ENCODE measurements at regions not wholly inside any gene's neighbourhood (a gene's known extent, or its start where the extent isn't known, plus 50 kb on each side); places are given as distances from the start of the nearest gene placed in this dataset.
"Not testable (repeated sequence)": the region's sequence is repeated elsewhere in the genome, so short reads cannot be mapped to it uniquely, and the experiment has no call there.

DNA sequence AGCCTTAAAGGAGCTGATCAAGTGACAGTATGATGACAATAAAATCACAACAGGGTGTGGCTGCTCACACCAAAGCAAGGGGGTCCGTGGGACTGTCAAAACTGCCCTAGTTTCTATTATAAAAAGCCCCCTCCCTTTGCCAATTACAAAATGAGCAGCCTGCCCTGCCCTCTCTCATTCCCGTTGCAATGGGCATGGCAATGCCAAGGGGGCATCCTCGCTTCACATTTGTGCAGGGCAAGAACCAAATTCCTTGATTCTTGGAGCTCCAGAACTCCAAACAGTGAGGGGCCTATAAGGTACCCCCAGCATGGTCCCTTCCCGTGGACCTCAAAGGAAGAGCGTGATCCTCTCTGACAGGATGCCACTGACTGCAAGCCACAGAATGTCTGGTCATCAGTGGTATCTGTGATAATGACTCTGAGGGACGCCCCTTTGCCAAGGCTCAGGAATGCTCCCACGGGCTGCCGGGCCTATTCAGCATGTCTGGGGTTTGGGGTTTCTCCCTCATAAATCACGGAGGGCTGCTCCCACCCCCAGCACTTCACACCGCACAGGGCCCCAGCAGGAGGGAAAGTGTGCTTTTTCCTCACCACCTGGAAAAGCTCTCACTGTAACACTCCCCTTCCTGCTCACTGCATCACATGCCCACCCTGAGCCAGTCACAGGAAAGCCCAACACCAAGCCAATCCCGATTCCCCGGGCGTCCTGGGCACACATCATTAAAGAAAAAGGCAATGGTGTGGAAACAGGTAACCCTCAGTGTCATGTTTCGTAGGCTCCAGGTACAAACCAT lies 105.1 kb upstream of the TRPM1 start:
- H3K9me3 ChIP-seq (ENCODE audit: control insufficient read depth in 5 of 5, low read length in 5 of 5) = peaks cover 0 to 7% (median 2%) of the 10 kb centered on the region in 5 donors
- H3K36me3 ChIP-seq (ENCODE audit: control insufficient read depth in 5 of 5, insufficient read depth in 5 of 5, low read length in 5 of 5) = no peaks in the 10 kb centered on the region
- H3K27me3 ChIP-seq (ENCODE audit: control insufficient read depth in 5 of 5, insufficient read depth in 4 of 5, low read length in 5 of 5) = no peaks in the 10 kb centered on the region
- peaks cover 0 to 2% (median 0%) of the 10 kb centered on the region in 5 donors for H3K4me1 ChIP-seq (ENCODE audit: control insufficient read depth in 5 of 5, insufficient read depth in 5 of 5, low read length in 5 of 5)
- no peak overlapping the region for H3K9ac ChIP-seq (ENCODE audit: low read length in 5 of 5)
- no peak overlapping the region for H3K4me3 ChIP-seq (ENCODE audit: low read depth in 1 of 5, low read length in 5 of 5)
- no peak overlapping the region for H3K27ac ChIP-seq (ENCODE audit: low read depth, low read length)

DNA sequence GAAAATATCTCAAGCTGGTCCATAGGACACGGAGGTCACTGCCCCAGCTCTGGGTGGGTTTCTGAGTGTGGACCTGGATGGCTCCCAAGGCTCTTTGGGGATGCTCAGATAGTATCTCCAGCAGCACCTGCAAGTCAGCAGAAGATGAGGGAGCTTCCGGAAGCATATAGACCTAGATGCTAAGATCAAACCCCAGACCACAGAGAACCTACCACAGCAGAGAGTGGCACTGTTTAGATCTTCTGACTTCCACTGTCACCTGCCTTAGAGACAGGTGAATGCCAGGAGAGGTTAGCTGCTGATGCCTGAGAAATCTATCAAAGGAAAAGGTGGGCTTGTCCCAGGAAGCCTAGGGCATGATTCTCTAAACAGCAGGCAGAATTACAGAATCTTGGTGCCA lies 105.7 kb upstream of the TRPM1 start:
- Histone ChIP-seq H3K9ac (ENCODE audit: low read length in 5 of 5) (no peak overlapping the region), H3K27ac (ENCODE audit: low read depth, low read length) (no peak overlapping the region), H3K9me3 (ENCODE audit: control insufficient read depth in 5 of 5, low read length in 5 of 5) (peaks cover 0 to 7% (median 2%) of the 10 kb centered on the region in 5 donors), H3K4me3 (ENCODE audit: low read depth in 1 of 5, low read length in 5 of 5) (no peak overlapping the region), H3K4me1 (ENCODE audit: control insufficient read depth in 5 of 5, insufficient read depth in 5 of 5, low read length in 5 of 5) (peaks cover 0 to 8% (median 4%) of the 10 kb centered on the region in 5 donors), H3K27me3 (ENCODE audit: control insufficient read depth in 5 of 5, insufficient read depth in 4 of 5, low read length in 5 of 5) (no peaks in the 10 kb centered on the region), H3K36me3 (ENCODE audit: control insufficient read depth in 5 of 5, insufficient read depth in 5 of 5, low read length in 5 of 5) (no peaks in the 10 kb centered on the region)

DNA sequence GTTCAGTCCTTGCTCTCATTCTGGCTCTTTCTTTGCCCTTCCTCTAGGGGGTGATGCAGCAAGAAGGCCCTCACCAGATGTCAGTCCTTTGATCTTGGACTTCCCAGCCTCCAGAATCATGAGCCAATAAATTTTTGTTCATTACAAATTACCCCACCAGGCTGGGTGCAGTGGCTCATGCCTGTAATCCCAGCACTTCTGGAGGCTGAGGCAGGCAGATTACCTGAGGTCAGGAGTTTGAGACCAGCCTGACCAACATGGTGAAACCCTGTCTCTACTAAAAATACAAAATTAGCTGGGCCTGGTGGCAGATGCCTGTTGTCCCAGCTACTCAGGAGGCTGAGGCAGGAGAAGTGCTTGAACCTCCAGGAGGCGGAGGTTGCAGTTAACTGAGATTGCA lies 106.3 kb upstream of the TRPM1 start:
- H3K27ac ChIP-seq (ENCODE audit: low read depth, low read length); H3K36me3 ChIP-seq (ENCODE audit: control insufficient read depth in 5 of 5, insufficient read depth in 5 of 5, low read length in 5 of 5); H3K4me3 ChIP-seq (ENCODE audit: low read depth in 1 of 5, low read length in 5 of 5); H3K9ac ChIP-seq (ENCODE audit: low read length in 5 of 5); H3K27me3 ChIP-seq (ENCODE audit: control insufficient read depth in 5 of 5, insufficient read depth in 4 of 5, low read length in 5 of 5); H3K9me3 ChIP-seq (ENCODE audit: control insufficient read depth in 5 of 5, low read length in 5 of 5): not testable (repeated sequence)
- peaks cover 0 to 14% (median 10%) of the 10 kb centered on the region in 5 donors for H3K4me1 ChIP-seq (ENCODE audit: control insufficient read depth in 5 of 5, insufficient read depth in 5 of 5, low read length in 5 of 5)

DNA sequence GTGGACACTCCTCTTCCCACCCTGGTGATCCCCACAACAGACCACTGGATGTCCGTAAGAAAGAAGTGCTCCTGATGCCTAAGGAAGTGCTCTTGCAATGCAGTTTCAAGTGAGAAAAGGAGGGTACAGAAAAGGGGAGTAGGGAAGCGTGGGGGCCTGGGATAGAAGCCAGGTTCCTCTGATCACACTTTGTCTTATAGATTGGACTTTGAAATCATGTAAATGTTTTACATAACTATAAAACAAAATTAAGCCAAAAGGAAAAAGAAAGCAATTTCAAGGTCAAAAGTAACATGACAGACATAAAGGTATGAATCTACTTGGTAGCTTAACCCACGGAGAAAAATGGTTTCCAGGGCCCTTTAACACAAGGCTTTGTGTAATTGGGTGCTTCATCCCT lies 107.3 kb upstream of the TRPM1 start:
- Histone ChIP-seq H3K4me1 (ENCODE audit: control insufficient read depth in 5 of 5, insufficient read depth in 5 of 5, low read length in 5 of 5) (peaks cover 0 to 17% (median 14%) of the 10 kb centered on the region in 5 donors), H3K27me3 (ENCODE audit: control insufficient read depth in 5 of 5, insufficient read depth in 4 of 5, low read length in 5 of 5) (no peaks in the 10 kb centered on the region), H3K27ac (ENCODE audit: low read depth, low read length) (no peak overlapping the region), H3K4me3 (ENCODE audit: low read depth in 1 of 5, low read length in 5 of 5) (no peak overlapping the region), H3K36me3 (ENCODE audit: control insufficient read depth in 5 of 5, insufficient read depth in 5 of 5, low read length in 5 of 5) (no peaks in the 10 kb centered on the region), H3K9me3 (ENCODE audit: control insufficient read depth in 5 of 5, low read length in 5 of 5) (peaks cover 0 to 7% (median 2%) of the 10 kb centered on the region in 5 donors), H3K9ac (ENCODE audit: low read length in 5 of 5) (no peak overlapping the region)

DNA sequence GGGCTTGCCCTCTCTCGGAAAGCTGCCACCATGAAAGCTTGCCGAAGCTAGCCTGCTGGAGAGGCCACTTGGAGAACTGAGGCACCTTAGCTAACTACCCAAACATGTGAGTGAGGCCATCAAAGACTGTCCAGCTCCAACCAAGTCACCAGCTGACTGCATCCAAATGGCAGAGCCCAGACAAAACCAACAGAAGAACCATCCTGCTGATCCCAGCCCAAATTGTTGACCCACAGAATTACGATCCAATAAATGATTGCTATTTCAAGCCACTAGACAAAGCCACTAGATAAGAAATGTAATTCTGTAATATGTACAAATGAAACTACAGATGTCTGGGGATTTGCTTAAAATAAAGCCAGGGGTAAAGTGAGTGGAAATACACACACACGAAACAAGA lies 109.8 kb upstream of the TRPM1 start:
- peaks cover 0 to 7% (median 2%) of the 10 kb centered on the region in 5 donors for H3K9me3 ChIP-seq (ENCODE audit: control insufficient read depth in 5 of 5, low read length in 5 of 5)
- no peak overlapping the region for H3K4me3 ChIP-seq (ENCODE audit: low read depth in 1 of 5, low read length in 5 of 5)
- H3K27ac ChIP-seq (ENCODE audit: low read depth, low read length) = peak overlapping the region; percentile 82
- no peaks in the 10 kb centered on the region for H3K36me3 ChIP-seq (ENCODE audit: control insufficient read depth in 5 of 5, insufficient read depth in 5 of 5, low read length in 5 of 5)
- no peak overlapping the region for H3K9ac ChIP-seq (ENCODE audit: low read length in 5 of 5)
- H3K4me1 ChIP-seq (ENCODE audit: control insufficient read depth in 5 of 5, insufficient read depth in 5 of 5, low read length in 5 of 5) = peaks cover 2 to 31% (median 29%) of the 10 kb centered on the region in 5 donors
- no peaks in the 10 kb centered on the region for H3K27me3 ChIP-seq (ENCODE audit: control insufficient read depth in 5 of 5, insufficient read depth in 4 of 5, low read length in 5 of 5)

DNA sequence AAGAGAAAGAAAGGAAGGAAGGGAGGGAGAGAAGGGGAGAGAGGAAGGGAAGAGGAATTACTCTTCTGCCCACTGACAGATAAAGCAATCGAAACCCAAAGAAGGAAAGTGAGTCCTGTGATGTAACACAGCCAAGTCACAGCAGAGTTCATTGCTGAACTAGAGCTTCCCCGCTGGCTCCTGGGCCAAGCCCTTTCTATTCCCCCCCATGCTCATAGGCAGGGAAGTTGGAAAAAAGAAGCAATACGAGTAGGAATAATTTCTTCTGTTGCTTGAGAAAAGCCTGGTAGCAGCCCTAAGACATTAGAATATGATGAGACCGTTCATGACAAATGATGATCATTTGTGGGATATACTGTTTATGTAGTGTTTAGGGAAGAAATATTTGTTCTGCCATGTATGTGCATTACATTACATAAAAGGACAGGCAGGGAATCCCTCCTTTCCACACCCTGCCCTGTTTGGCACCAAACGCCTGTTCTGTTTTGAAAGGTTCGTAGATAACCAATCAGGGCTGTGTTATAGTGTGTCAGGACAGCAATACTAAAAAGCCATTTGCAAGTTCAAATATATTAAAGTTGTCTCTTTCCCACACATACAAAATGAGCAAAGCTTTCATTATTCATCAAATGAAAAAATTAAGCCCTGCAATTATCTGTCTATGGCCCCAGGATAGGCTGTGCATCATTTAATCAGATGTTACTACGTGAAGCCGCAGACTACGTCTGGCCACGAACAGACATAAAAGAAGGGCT lies 111.0 kb upstream of the TRPM1 start:
- Histone ChIP-seq H3K9ac (ENCODE audit: low read length in 5 of 5) (peak overlapping the region in 1 of 5 donors; percentile 48), H3K4me1 (ENCODE audit: control insufficient read depth in 5 of 5, insufficient read depth in 5 of 5, low read length in 5 of 5) (peaks cover 2 to 40% (median 37%) of the 10 kb centered on the region in 5 donors), H3K27me3 (ENCODE audit: control insufficient read depth in 5 of 5, insufficient read depth in 4 of 5, low read length in 5 of 5) (no peaks in the 10 kb centered on the region), H3K9me3 (ENCODE audit: control insufficient read depth in 5 of 5, low read length in 5 of 5) (peaks cover 0 to 7% (median 2%) of the 10 kb centered on the region in 5 donors), H3K27ac (ENCODE audit: low read depth, low read length) (peak overlapping the region; percentile 82), H3K36me3 (ENCODE audit: control insufficient read depth in 5 of 5, insufficient read depth in 5 of 5, low read length in 5 of 5) (no peaks in the 10 kb centered on the region), H3K4me3 (ENCODE audit: low read depth in 1 of 5, low read length in 5 of 5) (no peak overlapping the region)

DNA sequence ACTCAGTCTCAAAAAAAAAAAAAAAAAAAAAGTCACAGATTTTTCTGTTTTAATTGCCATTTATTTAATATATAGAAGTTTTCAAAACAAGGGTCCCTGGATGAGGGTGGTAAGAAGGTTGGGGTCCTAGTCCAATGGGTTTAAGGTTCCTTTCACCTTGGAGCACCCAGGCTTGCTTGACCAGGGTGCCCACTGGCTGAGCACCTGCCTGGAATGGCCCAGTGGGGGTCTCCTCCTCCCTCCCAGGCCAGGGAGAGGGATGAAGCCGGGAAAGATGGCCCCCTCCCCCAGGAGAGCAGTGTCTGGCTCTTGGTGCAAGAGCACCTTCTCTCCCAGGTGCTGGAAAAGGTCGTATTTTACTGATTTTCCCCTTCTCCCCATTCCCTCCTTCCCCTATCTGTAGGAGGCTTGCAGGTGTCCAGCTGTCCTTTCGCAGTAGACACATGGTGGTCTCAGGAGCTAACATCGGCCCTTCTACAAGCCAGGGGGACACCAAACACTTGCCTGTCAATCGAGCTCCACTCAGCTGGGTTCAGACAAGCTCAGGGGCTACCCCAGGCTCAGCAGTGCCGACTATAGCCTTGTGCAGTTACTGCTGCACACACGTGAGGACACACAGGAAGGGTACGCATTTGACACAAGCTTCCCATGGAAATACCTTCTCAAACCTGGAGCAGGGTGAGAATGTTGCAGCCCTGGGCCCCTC lies 112.3 kb upstream of the KLF13 start:
- Histone ChIP-seq H3K36me3 (ENCODE audit: control insufficient read depth in 5 of 5, insufficient read depth in 5 of 5, low read length in 5 of 5) (no peaks in the 10 kb centered on the region), H3K9ac (ENCODE audit: low read length in 5 of 5) (no peak overlapping the region), H3K4me1 (ENCODE audit: control insufficient read depth in 5 of 5, insufficient read depth in 5 of 5, low read length in 5 of 5) (peaks cover 2 to 40% (median 37%) of the 10 kb centered on the region in 5 donors), H3K27me3 (ENCODE audit: control insufficient read depth in 5 of 5, insufficient read depth in 4 of 5, low read length in 5 of 5) (no peaks in the 10 kb centered on the region), H3K27ac (ENCODE audit: low read depth, low read length) (peak overlapping the region; percentile 41), H3K4me3 (ENCODE audit: low read depth in 1 of 5, low read length in 5 of 5) (no peak overlapping the region), H3K9me3 (ENCODE audit: control insufficient read depth in 5 of 5, low read length in 5 of 5) (peaks cover 0 to 7% (median 2%) of the 10 kb centered on the region in 5 donors)

DNA sequence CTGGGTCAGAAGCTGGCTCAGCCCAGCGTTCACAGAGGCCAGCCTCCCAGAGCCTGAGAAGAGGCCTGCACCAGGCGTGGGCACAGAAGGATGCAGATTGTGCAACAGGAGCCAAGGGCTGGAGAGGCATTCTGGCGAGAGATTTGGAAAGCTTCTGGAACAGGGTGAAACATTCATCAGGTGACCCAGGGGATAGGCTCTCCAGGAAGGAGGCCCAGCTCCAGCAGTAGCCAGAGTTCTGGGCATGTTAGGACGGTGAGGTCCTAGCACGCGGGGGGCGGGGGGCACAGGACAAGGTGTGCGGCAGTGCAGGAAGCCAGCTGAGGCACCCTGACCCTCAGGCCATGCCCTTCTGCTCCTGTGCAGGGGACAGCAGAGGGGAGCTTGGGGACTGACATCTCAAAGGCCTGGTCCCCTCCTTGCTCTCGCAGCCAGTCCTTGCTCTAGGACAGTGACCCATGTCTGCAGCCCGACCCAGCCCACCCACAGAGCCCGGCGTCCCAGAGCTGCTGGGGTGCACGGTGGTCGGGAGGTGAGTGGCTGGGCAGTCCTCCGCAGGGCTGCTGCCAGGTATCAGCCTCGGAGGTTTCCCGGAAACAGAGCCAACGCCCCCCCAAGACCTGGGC lies 111.7 kb upstream of the KLF13 start:
- Histone ChIP-seq H3K9me3 (ENCODE audit: control insufficient read depth in 5 of 5, low read length in 5 of 5) (peaks cover 0 to 7% (median 2%) of the 10 kb centered on the region in 5 donors), H3K27ac (ENCODE audit: low read depth, low read length) (peak overlapping the region; percentile 82), H3K4me1 (ENCODE audit: control insufficient read depth in 5 of 5, insufficient read depth in 5 of 5, low read length in 5 of 5) (peaks cover 2 to 40% (median 37%) of the 10 kb centered on the region in 5 donors), H3K36me3 (ENCODE audit: control insufficient read depth in 5 of 5, insufficient read depth in 5 of 5, low read length in 5 of 5) (no peaks in the 10 kb centered on the region), H3K9ac (ENCODE audit: low read length in 5 of 5) (peak overlapping the region in 2 of 5 donors; percentile 66), H3K27me3 (ENCODE audit: control insufficient read depth in 5 of 5, insufficient read depth in 4 of 5, low read length in 5 of 5) (no peaks in the 10 kb centered on the region), H3K4me3 (ENCODE audit: low read depth in 1 of 5, low read length in 5 of 5) (peak overlapping the region in 2 of 5 donors; percentile 57 to 65)

DNA sequence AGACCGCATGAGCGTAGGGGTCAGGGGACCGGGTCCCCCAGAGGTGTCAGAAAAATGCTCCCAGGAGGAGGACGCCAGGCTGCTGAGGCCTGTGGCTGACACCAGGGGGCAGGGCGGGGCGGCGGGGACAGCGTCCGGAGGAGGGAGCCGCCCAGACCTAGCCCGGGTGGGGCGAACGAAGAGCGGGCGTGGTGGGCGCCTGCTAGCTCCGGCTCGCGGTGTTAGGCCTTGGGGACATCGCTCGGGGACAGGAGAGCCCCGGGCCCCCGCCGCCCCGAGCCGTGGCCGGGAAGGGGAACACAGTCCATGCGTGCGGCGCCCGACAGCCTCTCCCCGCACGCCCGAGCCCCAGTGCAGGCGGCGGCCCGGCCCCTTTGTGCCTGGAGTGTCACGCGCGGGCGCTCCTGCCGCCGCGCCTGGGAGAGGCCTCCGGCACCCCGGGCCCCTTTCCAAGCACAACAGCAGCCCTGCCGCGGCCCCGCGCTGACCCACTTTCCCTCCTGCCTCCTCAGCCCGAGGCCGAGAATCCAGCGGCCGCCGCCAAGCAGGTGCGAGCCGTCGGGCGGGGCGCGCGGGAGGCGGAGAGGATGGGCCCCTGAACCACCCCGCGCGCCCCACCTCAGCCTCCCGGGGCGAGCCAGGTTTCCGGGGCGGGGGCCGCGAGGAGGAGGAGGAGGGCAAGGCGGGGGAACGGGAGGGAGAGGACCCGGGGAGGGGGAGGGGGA lies 111.0 kb upstream of the KLF13 start:
- Histone ChIP-seq H3K27me3 (ENCODE audit: control insufficient read depth in 5 of 5, insufficient read depth in 4 of 5, low read length in 5 of 5) (no peaks in the 10 kb centered on the region), H3K4me1 (ENCODE audit: control insufficient read depth in 5 of 5, insufficient read depth in 5 of 5, low read length in 5 of 5) (peaks cover 2 to 40% (median 37%) of the 10 kb centered on the region in 5 donors), H3K36me3 (ENCODE audit: control insufficient read depth in 5 of 5, insufficient read depth in 5 of 5, low read length in 5 of 5) (no peaks in the 10 kb centered on the region), H3K4me3 (ENCODE audit: low read depth in 1 of 5, low read length in 5 of 5) (peak overlapping the region in 4 of 5 donors; percentile 32 to 65 (median 60)), H3K9ac (ENCODE audit: low read length in 5 of 5) (peak overlapping the region in 4 of 5 donors; percentile 30 to 70 (median 66)), H3K9me3 (ENCODE audit: control insufficient read depth in 5 of 5, low read length in 5 of 5) (peaks cover 0 to 7% (median 2%) of the 10 kb centered on the region in 5 donors), H3K27ac (ENCODE audit: low read depth, low read length) (peak overlapping the region; percentile 82)

All from subcutaneous abdominal adipose tissue (tissue), 5 donors.